Activated CD4-positive, CD25-positive, alpha-beta regulatory T cell (primary cell): ENCODE measurements at regions not wholly inside any gene's neighbourhood (a gene's known extent, or its start where the extent isn't known, plus 50 kb on each side); places are given as distances from the start of the nearest gene placed in this dataset.

Experiments used
- DNase-seq, 4 experiments: peaks; one replicate each; lab custom pipeline; 2025; lab: John Stamatoyannopoulos, UW

DNA sequence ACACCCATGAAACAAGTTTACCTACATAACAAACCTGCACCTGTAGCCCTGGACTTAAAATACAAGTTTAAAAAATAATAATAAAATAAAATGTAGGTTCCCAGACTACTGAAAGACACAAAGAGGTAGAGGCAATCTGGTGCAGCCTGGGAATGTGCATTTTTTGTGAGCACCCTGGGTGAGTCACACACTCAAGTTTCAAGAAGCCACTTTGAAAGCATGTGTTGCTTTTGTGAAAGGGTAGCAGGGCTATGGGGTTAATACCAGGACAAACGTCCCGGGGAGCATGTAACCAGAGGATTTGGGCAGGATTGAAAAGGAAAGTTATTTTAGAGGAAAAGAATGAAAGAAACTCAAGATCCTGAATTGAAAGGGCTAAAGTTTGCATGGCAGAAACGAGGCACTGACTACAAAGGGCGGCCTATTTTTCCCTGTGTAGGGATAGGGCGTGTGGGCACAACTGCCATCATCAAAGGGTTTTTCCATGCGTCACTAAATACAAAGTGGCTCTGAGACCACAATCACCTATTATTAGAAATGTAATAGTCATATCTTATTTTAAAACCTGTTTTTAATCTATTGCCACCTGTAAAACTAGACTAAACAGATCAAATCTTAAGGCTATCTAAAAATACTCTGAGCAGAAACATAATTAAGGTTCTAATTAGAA, 314.9 kb downstream of the COG6 start:
- DNase-seq: no peak

DNA sequence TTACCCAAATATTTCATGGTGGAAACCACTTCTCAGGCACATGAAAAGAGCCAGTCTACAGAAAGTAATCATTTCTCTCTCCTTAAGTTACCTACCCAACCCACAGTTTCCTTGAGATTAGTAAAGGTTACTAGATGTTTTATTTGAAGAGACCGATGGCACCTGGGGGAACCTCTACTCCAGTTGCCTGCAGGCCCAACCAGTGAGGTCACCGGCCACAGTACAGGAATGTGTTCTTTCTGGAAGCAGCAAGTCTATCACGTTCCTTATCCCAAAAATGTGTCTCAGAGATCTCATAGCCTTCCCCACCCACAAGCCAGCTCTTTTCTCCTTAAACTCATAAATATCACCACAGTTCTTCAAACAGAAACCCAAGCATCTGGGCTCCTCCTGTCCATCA, 316.1 kb downstream of the COG6 start:
- DNase-seq: no peak

DNA sequence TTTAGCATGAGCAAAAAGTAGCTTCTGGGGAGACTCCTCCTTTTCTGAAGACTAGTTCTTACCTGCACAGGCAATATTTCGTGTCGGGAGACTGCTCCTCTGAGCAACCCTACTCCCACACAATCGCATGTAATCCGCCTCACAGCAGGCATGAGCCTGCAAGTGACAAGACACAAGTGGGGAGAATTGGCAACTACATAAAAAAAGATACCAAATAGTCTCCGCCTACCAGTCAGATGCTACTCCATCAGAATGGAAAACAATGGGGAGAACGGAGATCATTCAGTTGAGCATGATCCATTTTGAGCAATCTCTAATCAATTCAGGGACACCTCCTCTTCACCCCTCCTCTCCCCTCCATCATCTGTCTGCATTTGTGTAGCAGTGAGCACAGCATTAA, 321.0 kb downstream of the COG6 start:
- no peak for DNase-seq

- DNase-seq: no peak
Observed at GRCh38 chr13:39981056-39981455, 325.6 kb downstream of the COG6 start.

DNA sequence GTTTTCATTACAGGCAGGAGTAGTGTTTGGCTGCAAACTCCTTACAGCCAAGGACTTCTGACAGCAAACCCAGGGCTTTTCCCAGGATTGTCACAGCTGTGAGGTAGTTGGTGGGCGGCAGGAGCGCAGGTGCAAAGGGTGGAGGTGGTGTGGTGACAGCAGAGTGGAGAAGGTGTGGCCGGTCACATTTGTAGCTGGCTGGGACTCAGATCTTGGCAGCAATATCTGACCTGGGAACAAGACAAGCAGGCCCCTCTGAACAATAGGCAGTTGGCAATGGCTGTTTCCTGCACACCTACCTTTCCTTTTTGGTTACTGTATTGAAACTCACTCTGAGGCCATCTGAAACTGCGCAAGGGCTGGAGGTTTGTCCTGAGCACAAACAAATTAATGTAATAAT, 327.3 kb downstream of the COG6 start:
- no peak for DNase-seq

GRCh38 chr13:39985071-39985470, 329.6 kb downstream of the COG6 start:
- DNase-seq: no peak

GRCh38 chr13:39988351-39988750, 332.9 kb downstream of the COG6 start:
- no peak for DNase-seq

DNA sequence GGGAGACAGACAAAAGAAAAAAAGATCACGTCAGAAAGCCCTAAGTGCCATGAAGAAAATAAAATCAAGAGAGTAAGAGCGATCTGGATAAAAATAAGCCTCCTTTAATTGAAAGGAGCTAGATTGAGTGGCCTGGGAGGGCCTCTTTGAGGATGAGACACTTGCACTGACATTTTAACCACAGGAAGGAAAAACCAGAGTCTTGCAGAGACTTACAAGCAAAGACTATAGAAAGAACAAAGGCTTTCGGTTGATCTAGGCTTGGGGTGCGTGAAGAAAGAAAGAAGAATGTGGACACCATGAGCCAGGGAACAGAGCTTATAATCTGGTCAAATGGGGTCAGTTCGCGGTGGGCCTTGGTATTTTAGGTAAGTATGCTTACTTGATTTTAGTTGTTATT, 342.7 kb downstream of the COG6 start:
- no peak for DNase-seq

- DNase-seq: no peak
Observed at GRCh38 chr13:40002016-40002415, 346.6 kb downstream of the COG6 start.

GRCh38 chr13:40013554-40013953, 358.1 kb downstream of the COG6 start:
- no peak for DNase-seq

DNA sequence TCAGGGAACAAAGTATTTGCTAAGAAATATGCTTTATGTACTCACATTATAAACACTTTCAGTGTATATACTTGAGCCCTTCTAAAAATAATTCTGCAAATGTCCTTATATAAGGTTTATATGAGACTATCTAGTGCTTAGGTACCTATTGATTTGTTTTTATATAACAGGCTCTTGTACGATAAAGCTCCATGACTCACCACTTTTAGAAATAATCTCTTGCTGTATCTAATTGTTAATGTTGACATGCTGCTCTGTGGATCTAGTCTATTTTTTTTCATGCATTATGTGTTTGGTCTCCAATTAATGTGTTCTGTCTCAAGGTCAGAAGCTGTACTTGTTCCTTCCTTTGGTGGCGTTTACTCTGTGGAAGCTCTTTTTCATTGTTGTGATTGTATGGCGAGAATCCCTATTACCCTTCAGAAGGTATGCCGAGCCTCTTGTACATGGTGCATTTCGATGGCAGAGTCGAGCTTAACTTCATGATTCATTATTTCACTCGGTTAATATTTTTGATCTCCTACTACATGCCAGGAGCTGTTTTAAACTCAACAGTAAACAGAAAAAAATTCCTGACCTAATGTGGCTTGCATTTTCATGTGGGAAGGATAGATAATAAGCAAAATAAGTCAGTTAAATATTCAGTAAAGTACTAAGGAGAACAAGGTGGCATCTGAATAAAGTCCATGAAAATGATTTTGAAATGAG, 361.6 kb downstream of the COG6 start:
- no peak for DNase-seq

- no peak for DNase-seq
Observed at GRCh38 chr13:40017662-40018262, 362.3 kb downstream of the COG6 start.

- DNase-seq: no peak
Observed at GRCh38 chr13:40023595-40024203, 368.2 kb downstream of the COG6 start.

- no peak for DNase-seq
Observed at GRCh38 chr13:40024204-40024966, 368.9 kb downstream of the COG6 start.

DNA sequence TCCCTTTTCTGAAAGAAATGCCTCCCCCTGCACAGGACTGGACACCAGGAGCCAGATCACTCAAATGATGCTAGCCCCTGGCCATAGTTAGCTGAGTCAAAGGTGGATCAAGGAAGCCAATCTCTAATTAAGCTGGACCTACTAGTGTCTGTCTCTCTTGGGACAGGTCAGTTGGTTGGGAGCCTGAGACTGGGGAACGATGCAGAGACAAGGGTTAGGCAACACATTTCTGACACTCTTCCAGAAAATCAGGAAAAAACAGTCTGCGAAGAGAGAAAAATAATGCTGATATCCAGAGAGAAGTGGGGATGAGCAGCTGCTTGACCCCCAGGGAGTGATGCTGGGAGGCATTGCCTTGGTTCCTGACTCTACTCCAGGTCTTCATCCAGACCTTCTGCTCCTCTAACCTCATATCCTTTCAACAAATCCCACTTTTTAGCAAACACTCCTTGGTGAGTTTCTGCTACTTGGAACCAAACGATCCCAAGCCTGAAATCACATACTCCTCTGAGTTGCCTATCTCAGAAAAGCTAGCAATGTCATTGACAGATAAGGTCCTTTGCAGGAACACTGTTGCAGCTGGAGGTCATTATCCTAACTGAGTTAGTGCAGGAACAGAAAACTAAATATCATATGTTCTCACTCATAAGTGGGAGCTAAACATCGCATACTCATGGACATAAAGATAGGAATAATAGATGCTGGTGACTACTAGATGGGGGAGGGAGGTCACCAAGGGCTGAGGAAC, 369.7 kb downstream of the COG6 start:
- no peak for DNase-seq

DNA sequence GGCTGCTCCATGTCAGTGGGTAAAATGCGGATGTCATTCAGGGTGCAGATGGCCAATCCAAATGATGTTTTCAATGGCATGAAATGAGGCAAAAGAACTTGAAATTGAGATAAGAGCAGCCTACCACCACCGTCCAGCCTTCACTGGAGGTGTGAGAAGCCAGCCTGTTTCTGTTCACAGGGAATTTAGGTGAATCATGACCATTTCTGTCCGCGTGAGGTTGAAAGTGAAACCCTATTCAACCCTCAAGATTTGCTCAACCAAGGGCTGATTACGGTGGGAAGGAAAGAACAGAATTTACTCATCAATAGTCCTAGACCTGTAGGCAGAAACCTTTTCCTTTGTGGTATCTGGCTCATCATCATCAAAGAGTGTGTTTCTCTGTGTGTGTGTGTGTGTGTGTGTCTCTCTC, 370.7 kb downstream of the COG6 start:
- DNase-seq: peak in 2 of 4 experiments; percentile 8 to 15

DNA sequence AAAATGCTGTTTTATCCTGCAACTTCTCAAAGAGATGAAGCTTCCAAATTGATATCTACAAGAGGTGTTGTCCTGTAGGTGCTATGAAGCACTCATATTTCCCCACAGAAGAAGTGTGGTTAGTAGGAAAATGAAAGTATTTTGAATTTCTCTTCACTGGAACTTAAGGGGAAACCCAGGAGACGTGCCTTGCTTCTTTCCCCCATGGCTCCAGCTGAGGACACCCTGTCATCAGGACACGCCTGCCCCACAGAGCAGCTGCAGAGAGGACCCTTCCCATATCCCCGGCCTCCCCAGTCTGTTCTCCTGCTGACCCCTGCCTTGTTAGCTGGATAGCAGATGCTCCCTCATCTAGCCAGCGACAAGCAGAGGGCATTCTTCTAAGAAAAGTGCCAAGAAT, 371.3 kb downstream of the COG6 start:
- DNase-seq: peak in 1 of 4 experiments; percentile 18

- no peak for DNase-seq
Observed at GRCh38 chr13:40028446-40028845, 373.0 kb downstream of the COG6 start.

- no peak for DNase-seq
Observed at GRCh38 chr13:40031031-40031430, 375.6 kb downstream of the COG6 start.

- no peak for DNase-seq
Observed at GRCh38 chr13:40039061-40039460, 383.6 kb downstream of the COG6 start.

DNA sequence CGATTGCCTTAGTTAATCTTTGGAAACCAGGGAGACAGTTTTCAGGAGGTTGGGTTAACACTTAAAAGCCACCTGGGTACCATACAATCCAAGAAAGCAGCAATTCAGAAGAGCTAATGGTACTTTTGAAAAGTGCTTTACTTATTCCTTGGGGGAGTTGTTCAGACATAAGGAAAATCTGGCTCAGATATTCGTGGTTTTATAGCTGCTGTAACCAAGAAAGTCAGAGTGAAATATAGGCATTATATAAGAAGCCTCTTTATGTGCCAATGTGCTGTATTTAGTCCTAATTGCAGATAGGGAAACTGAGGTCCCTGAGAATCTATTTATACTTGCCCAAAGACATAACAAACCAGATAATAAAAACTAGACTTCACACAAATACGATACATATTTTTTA, 387.5 kb downstream of the COG6 start:
- no peak for DNase-seq

- no peak for DNase-seq
Observed at GRCh38 chr13:40043764-40044163, 388.3 kb downstream of the COG6 start.
